ENCODE measurements at regions not wholly inside any gene's neighbourhood (a gene's known extent, or its start where the extent isn't known, plus 50 kb on each side); places are given as distances from the start of the nearest gene placed in this dataset.

GRCh38 chr1:3968851-3969250 is 68.8 kb upstream of the C1orf174 start:
- H3K4me3 ChIP-seq (ENCODE audit: low read depth, low read length): no peak overlapping the region
- TF ChIP-seq CTCF (IDR thresholded peaks at IDR 0.05; ENCODE audit: borderline replicate concordance, insufficient read depth, low read depth, low read length): no peak

GRCh38 chr1:3971981-3972380 is 71.9 kb upstream of the C1orf174 start:
- no peak for TF ChIP-seq CTCF (IDR thresholded peaks at IDR 0.05; ENCODE audit: borderline replicate concordance, insufficient read depth, low read depth, low read length)
- H3K4me3 ChIP-seq (ENCODE audit: low read depth, low read length): no peak overlapping the region

GRCh38 chr1:3975903-3976630 is 76.0 kb upstream of the C1orf174 start:
- no peak overlapping the region for H3K4me3 ChIP-seq (ENCODE audit: low read depth, low read length)
- TF ChIP-seq CTCF (IDR thresholded peaks at IDR 0.05; ENCODE audit: borderline replicate concordance, insufficient read depth, low read depth, low read length): no peak

GRCh38 chr1:3976821-3977220 is 76.7 kb upstream of the C1orf174 start:
- no peak for TF ChIP-seq CTCF (IDR thresholded peaks at IDR 0.05; ENCODE audit: borderline replicate concordance, insufficient read depth, low read depth, low read length)
- H3K4me3 ChIP-seq (ENCODE audit: low read depth, low read length): no peak overlapping the region

- TF ChIP-seq CTCF (IDR thresholded peaks at IDR 0.05; ENCODE audit: borderline replicate concordance, insufficient read depth, low read depth, low read length): no peak
- no peak overlapping the region for H3K4me3 ChIP-seq (ENCODE audit: low read depth, low read length)
These were observed 78.3 kb upstream of the C1orf174 start for GRCh38 chr1:3978196-3978989.

GRCh38 chr1:3978990-3979325 is 78.9 kb upstream of the C1orf174 start:
- H3K4me3 ChIP-seq (ENCODE audit: low read depth, low read length): no peak overlapping the region
- TF ChIP-seq CTCF (IDR thresholded peaks at IDR 0.05; ENCODE audit: borderline replicate concordance, insufficient read depth, low read depth, low read length): no peak

GRCh38 chr1:3981261-3981660 is 81.2 kb upstream of the C1orf174 start:
- no peak overlapping the region for H3K4me3 ChIP-seq (ENCODE audit: low read depth, low read length)
- no peak for TF ChIP-seq CTCF (IDR thresholded peaks at IDR 0.05; ENCODE audit: borderline replicate concordance, insufficient read depth, low read depth, low read length)
